BLaER1 treated with 17β-estradiol and CSF1 and Interleukin-3, amounts not matched to agents 10 nM and 100 nM (cell line): ENCODE measurements at regions not wholly inside any gene's neighbourhood (a gene's known extent, or its start where the extent isn't known, plus 50 kb on each side); places are given as distances from the start of the nearest gene placed in this dataset.
"Not testable (repeated sequence)": the region's sequence is repeated elsewhere in the genome, so short reads cannot be mapped to it uniquely, and the experiment has no call there.

Experiments used
- H3K27ac ChIP-seq, 11 experiments: shearing (Covaris generic); formaldehyde crosslinking; 2 replicates each; pipeline ENCODE4 v1.8.1; 2022
- H3K27me3 ChIP-seq, 11 experiments: shearing (Covaris generic); formaldehyde crosslinking; 2 replicates each; pipeline ENCODE4 v1.8.1; 2022
- H3K36me3 ChIP-seq, 11 experiments: shearing (Covaris generic); formaldehyde crosslinking; 2 replicates each; pipeline ENCODE4 v1.8.1; 2022
- H3K4me1 ChIP-seq, 10 experiments: shearing (Covaris generic); formaldehyde crosslinking; 2 replicates each; pipeline ENCODE4 v1.8.1; 2022
- H3K4me2 ChIP-seq, 11 experiments: shearing (Covaris generic); formaldehyde crosslinking; 2 replicates each; pipeline ENCODE4 v1.8.1; 2022
- H3K4me3 ChIP-seq, 10 experiments: shearing (Covaris generic); formaldehyde crosslinking; 2 replicates each; pipeline ENCODE4 v1.8.1; 2022
- H3K9ac ChIP-seq, 11 experiments: shearing (Covaris generic); formaldehyde crosslinking; 2 replicates each; pipeline ENCODE4 v1.8.1; 2022
- H3K9me3 ChIP-seq, 11 experiments: shearing (Covaris generic); formaldehyde crosslinking; replicated peaks in 1 of 11; 2 replicates each; pipeline ENCODE4 v1.8.1; 2022
- H4K20me1 ChIP-seq, 11 experiments: shearing (Covaris generic); formaldehyde crosslinking; 2 replicates each; pipeline ENCODE4 v1.8.1; 2022
- Cebpa-rat ChIP-seq, 11 experiments: shearing (Covaris generic); IDR thresholded peaks; 2 replicates each; pipeline ENCODE4 v1.8.1; 2022

GRCh38 chr15:62323353-62323890, 158.3 kb upstream of the C2CD4B start:
- Histone ChIP-seq H4K20me1 (no peaks in the 10 kb centered on the region), H3K36me3 (no peaks in the 10 kb centered on the region), H3K4me2 (no peak overlapping the region), H3K27ac (no peak overlapping the region), H3K4me1 (no peaks in the 10 kb centered on the region), H3K9ac (no peak overlapping the region), H3K27me3 (no peaks in the 10 kb centered on the region), H3K4me3 (no peak overlapping the region), H3K9me3 (peaks cover 0 to 12% (median 0%) of the 10 kb centered on the region in 11 experiments; a peak in 1 of 22 replicates)
- TF ChIP-seq Cebpa-rat (IDR thresholded peaks at IDR 0.05): no peak

GRCh38 chr15:62324382-62324781, 159.3 kb upstream of the C2CD4B start:
- H3K4me3 ChIP-seq: no peak overlapping the region
- no peaks in the 10 kb centered on the region for H3K4me1 ChIP-seq
- no peak overlapping the region for H3K27ac ChIP-seq
- H3K9ac ChIP-seq: no peak overlapping the region
- no peaks in the 10 kb centered on the region for H3K27me3 ChIP-seq
- H4K20me1 ChIP-seq: no peaks in the 10 kb centered on the region
- H3K9me3 ChIP-seq: peaks cover 0 to 10% (median 0%) of the 10 kb centered on the region in 11 experiments; a peak in 1 of 22 replicates
- no peak overlapping the region for H3K4me2 ChIP-seq
- TF ChIP-seq Cebpa-rat (IDR thresholded peaks at IDR 0.05): no peak
- H3K36me3 ChIP-seq: no peaks in the 10 kb centered on the region

GRCh38 chr15:62325597-62325996, 160.5 kb upstream of the C2CD4B start:
- Histone ChIP-seq H3K9ac (no peak overlapping the region), H3K4me1 (no peaks in the 10 kb centered on the region), H3K4me3 (no peak overlapping the region), H3K4me2 (no peak overlapping the region), H3K36me3 (no peaks in the 10 kb centered on the region), H3K27ac (no peak overlapping the region), H3K27me3 (no peaks in the 10 kb centered on the region), H4K20me1 (no peaks in the 10 kb centered on the region), H3K9me3 (no peaks in the 10 kb centered on the region)
- TF ChIP-seq Cebpa-rat (IDR thresholded peaks at IDR 0.05): no peak

- Histone ChIP-seq H3K36me3 (no peaks in the 10 kb centered on the region), H3K9ac (no peak overlapping the region), H3K27me3 (no peaks in the 10 kb centered on the region), H3K4me3 (no peak overlapping the region), H3K27ac (no peak overlapping the region), H3K9me3 (no peaks in the 10 kb centered on the region), H4K20me1 (no peaks in the 10 kb centered on the region), H3K4me2 (no peak overlapping the region), H3K4me1 (no peaks in the 10 kb centered on the region)
- TF ChIP-seq Cebpa-rat (IDR thresholded peaks at IDR 0.05): no peak
Measured at GRCh38 chr15:62326460-62327011, 161.5 kb upstream of the C2CD4B start.

- Histone ChIP-seq H3K4me2 (no peak overlapping the region), H4K20me1 (no peaks in the 10 kb centered on the region), H3K4me3 (no peak overlapping the region), H3K27ac (no peak overlapping the region), H3K4me1 (no peaks in the 10 kb centered on the region), H3K36me3 (no peaks in the 10 kb centered on the region), H3K9me3 (peaks cover 0 to 2% (median 0%) of the 10 kb centered on the region in 11 experiments; a peak in 6 of 22 replicates), H3K27me3 (no peaks in the 10 kb centered on the region), H3K9ac (no peak overlapping the region)
- TF ChIP-seq Cebpa-rat (IDR thresholded peaks at IDR 0.05): no peak
Measured at GRCh38 chr15:62327406-62327805, 162.3 kb upstream of the C2CD4B start.

- not testable (repeated sequence) for H3K36me3 ChIP-seq, H3K27ac ChIP-seq, H3K27me3 ChIP-seq, H3K4me1 ChIP-seq, H3K4me2 ChIP-seq, H3K4me3 ChIP-seq, H3K9ac ChIP-seq, H4K20me1 ChIP-seq
- peaks cover 0 to 16% (median 3%) of the 10 kb centered on the region in 11 experiments; a peak in 11 of 22 replicates for H3K9me3 ChIP-seq
Measured at GRCh38 chr15:62332472-62332871, 167.4 kb upstream of the C2CD4B start.

GRCh38 chr15:62334536-62334935, 169.5 kb upstream of the C2CD4B start:
- no peaks in the 10 kb centered on the region for H3K36me3 ChIP-seq
- no peak overlapping the region for H3K4me3 ChIP-seq
- H3K27me3 ChIP-seq: no peaks in the 10 kb centered on the region
- H3K9ac ChIP-seq: no peak overlapping the region
- no peak for TF ChIP-seq Cebpa-rat (IDR thresholded peaks at IDR 0.05)
- H3K9me3 ChIP-seq: peaks cover 0 to 19% (median 5%) of the 10 kb centered on the region in 11 experiments; a peak in 13 of 22 replicates
- H4K20me1 ChIP-seq: no peaks in the 10 kb centered on the region
- peak overlapping the region in 1 of 11 experiments; percentile 23; a peak in 1 of 22 replicates for H3K4me2 ChIP-seq
- H3K4me1 ChIP-seq: peaks cover 0 to 10% (median 0%) of the 10 kb centered on the region in 10 experiments; a peak in 2 of 20 replicates
- H3K27ac ChIP-seq: no peak overlapping the region

GRCh38 chr15:62337934-62338333, 172.8 kb upstream of the C2CD4B start:
- no peaks in the 10 kb centered on the region for H4K20me1 ChIP-seq
- H3K9me3 ChIP-seq: peaks cover 0 to 24% (median 10%) of the 10 kb centered on the region in 11 experiments; a peak in 13 of 22 replicates
- no peaks in the 10 kb centered on the region for H3K36me3 ChIP-seq
- no peak overlapping the region for H3K9ac ChIP-seq
- peaks cover 0 to 13% (median 12%) of the 10 kb centered on the region in 10 experiments; a peak in 15 of 20 replicates for H3K4me1 ChIP-seq
- H3K4me2 ChIP-seq: no peak overlapping the region
- no peak overlapping the region for H3K27ac ChIP-seq
- no peak overlapping the region for H3K4me3 ChIP-seq
- TF ChIP-seq Cebpa-rat (IDR thresholded peaks at IDR 0.05): no peak
- H3K27me3 ChIP-seq: no peaks in the 10 kb centered on the region

- no peak overlapping the region for H3K9ac ChIP-seq
- H4K20me1 ChIP-seq: no peaks in the 10 kb centered on the region
- H3K27me3 ChIP-seq: no peaks in the 10 kb centered on the region
- peaks cover 0 to 13% (median 12%) of the 10 kb centered on the region in 10 experiments; a peak in 15 of 20 replicates for H3K4me1 ChIP-seq
- H3K27ac ChIP-seq: no peak overlapping the region
- no peak overlapping the region for H3K4me3 ChIP-seq
- H3K4me2 ChIP-seq: no peak overlapping the region
- H3K9me3 ChIP-seq: peaks cover 0 to 22% (median 8%) of the 10 kb centered on the region in 11 experiments; a peak in 11 of 22 replicates
- no peaks in the 10 kb centered on the region for H3K36me3 ChIP-seq
- no peak for TF ChIP-seq Cebpa-rat (IDR thresholded peaks at IDR 0.05)
Measured at GRCh38 chr15:62338497-62338896, 173.4 kb upstream of the C2CD4B start.

- no peaks in the 10 kb centered on the region for H4K20me1 ChIP-seq
Measured at GRCh38 chr15:62342959-62343358, 177.9 kb upstream of the C2CD4B start.

More at GRCh38 chr15:62342959-62343358, 177.9 kb upstream of the C2CD4B start:
- H3K4me2 ChIP-seq: no peak overlapping the region
- no peak overlapping the region for H3K4me3 ChIP-seq
- H3K36me3 ChIP-seq: no peaks in the 10 kb centered on the region
- H3K27me3 ChIP-seq: no peaks in the 10 kb centered on the region
- H3K4me1 ChIP-seq: peaks cover 3 to 16% (median 13%) of the 10 kb centered on the region in 10 experiments; a peak in 19 of 20 replicates
- no peak for TF ChIP-seq Cebpa-rat (IDR thresholded peaks at IDR 0.05)
- H3K27ac ChIP-seq: no peak overlapping the region
- H3K9ac ChIP-seq: no peak overlapping the region
- H3K9me3 ChIP-seq: peaks cover 5 to 17% (median 8%) of the 10 kb centered on the region in 11 experiments; a peak in 9 of 22 replicates
